Uterus (tissue), 2 donors: ENCODE measurements at regions not wholly inside any gene's neighbourhood (a gene's known extent, or its start where the extent isn't known, plus 50 kb on each side); places are given as distances from the start of the nearest gene placed in this dataset.
"Not testable (repeated sequence)": the region's sequence is repeated elsewhere in the genome, so short reads cannot be mapped to it uniquely, and the experiment has no call there.

ENCODE experiments used
- POLR2A ChIP-seq, 2 donors: fragments of 450-650 bp; IDR thresholded peaks; one replicate each; pipeline ENCODE4 v1.6.1; 2016; ENCODE audit warnings: antibody characterized with exemption in 2 of 2, mild to moderate bottlenecking in 1 of 2, moderate library complexity in 1 of 2
- TF ChIP-seq, protein P1 (sequence below), 4 experiments: fragments of 200-600 bp in 2 of 4; fragments of 450-650 bp in 2 of 4; sonication (generic) in 2 of 4; IDR thresholded peaks; one replicate each; pipeline ENCODE4 v1.5.1; 2016 to 2019; ENCODE audit warnings: antibody characterized with exemption in 4 of 4, mild to moderate bottlenecking in 2 of 4, moderate library complexity in 1 of 4

DNA sequence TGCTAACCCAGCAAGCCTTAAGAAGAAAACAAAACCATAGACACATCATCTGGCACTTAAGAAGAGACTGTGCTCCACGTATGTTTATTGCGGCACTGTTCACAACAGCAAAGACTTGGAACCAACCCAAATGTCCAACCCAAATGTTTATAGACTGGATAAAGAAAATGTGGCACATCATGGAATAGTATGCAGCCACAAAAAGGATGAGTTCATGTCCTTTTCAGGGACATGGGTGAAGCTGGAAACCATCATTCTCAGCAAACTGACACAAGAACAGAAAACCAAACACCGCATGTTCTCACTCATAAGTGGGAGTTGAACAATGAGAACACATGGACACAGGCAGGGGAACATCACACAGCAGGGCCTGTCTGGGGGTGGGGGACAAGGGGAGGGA lies 76.5 kb upstream of the PLEKHG1 start:
- TF ChIP-seq POLR2A (IDR thresholded peaks at IDR 0.05) = not testable (repeated sequence)
- TF ChIP-seq, protein P1, sequence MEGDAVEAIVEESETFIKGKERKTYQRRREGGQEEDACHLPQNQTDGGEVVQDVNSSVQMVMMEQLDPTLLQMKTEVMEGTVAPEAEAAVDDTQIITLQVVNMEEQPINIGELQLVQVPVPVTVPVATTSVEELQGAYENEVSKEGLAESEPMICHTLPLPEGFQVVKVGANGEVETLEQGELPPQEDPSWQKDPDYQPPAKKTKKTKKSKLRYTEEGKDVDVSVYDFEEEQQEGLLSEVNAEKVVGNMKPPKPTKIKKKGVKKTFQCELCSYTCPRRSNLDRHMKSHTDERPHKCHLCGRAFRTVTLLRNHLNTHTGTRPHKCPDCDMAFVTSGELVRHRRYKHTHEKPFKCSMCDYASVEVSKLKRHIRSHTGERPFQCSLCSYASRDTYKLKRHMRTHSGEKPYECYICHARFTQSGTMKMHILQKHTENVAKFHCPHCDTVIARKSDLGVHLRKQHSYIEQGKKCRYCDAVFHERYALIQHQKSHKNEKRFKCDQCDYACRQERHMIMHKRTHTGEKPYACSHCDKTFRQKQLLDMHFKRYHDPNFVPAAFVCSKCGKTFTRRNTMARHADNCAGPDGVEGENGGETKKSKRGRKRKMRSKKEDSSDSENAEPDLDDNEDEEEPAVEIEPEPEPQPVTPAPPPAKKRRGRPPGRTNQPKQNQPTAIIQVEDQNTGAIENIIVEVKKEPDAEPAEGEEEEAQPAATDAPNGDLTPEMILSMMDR (IDR thresholded peaks at IDR 0.05) = not testable (repeated sequence)
